GM21576 (cell line): ENCODE measurements at regions not wholly inside any gene's neighbourhood (a gene's known extent, or its start where the extent isn't known, plus 50 kb on each side); places are given as distances from the start of the nearest gene placed in this dataset.

Experiments used
- ATAC-seq: cut with Tn5 transposase; IDR thresholded peaks from one replicate; pipeline ENCODE4 v1.9.1; 2021; ENCODE audit warnings: mild to moderate bottlenecking, moderate library complexity; ENCODE audit not compliant: unreplicated experiment

DNA sequence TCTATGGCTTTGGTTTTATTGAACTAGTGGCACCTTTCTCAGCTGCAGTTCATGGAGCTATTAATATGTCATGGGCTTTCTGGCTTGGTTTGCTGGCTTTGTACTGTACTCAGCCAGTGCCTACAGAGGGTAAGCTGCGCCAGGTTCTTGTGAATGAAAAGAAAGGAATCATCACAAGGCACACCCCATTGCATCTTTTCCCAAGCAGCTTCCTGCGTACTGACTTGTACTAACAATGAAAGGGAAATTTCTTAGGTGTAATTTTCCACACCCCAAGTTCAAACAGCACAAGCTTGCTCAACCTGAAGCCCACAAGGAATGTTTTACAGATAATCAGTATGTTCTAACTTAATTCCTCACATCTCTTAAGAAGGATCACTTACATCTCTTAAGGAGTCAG lies 78.0 kb upstream of the TNFSF18 start:
- ATAC-seq = no peak

DNA sequence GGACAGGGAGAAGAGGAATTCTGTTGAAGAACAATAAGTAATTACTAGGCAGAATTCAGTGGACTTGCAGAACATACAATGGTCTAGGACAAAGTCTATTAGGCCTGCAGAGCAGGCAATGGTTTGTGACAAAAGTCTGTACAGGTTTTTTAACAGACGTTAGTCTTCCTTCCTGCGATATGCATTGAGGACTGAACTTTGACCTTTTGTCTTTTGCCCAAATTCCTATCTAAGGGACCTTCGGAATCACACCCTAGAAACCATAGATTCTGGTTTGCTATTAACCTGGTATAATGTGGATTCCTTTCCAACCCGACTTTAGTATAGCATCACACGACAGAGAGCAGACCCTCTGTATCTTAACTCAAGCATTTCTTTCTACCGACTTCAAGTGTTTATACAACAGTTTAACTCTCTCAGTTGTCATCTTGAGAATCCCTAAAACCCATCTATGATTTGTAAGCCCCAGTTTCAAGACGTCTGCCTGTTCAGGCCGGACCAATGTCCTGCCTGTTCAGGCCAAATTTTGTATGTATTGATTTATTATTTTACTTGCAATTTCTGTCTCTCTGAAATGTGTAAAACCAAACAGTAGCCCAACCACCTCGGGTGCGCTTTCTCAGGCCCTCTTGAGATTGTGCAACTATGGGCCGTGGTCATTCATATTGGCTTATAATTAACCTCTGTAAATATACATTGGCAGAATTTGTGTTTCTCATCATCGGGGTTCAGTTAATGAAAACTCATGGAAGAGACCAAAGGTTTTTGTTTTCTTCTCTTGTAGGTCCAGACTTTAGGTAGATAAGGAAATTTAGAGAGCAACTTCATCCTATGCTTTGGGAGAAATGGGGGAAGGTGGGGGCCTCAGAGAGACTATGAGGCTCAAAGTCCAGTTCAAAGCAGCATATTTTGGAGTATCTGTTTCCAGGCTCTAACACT lies 76.9 kb upstream of the TNFSF18 start:
- ATAC-seq = no peak

DNA sequence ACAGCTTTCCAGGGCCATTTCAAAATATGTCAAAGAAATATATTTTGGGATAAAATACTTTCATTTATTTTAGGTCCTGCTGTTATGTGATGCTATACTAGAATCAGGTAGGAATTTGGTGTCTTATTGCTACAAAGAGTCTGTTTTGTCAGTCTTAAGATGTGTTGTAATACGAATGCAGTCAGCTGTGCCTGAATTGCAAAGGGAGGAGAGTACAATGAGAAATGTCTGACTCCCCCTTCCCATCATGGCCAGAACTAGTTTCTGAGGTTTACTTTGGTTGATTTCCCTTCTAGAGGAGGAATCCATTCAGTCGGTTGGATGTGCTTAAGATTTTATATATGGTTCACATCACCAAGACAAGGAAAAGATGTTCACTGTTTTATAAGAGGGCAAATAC lies 75.7 kb upstream of the TNFSF18 start:
- ATAC-seq = no peak

DNA sequence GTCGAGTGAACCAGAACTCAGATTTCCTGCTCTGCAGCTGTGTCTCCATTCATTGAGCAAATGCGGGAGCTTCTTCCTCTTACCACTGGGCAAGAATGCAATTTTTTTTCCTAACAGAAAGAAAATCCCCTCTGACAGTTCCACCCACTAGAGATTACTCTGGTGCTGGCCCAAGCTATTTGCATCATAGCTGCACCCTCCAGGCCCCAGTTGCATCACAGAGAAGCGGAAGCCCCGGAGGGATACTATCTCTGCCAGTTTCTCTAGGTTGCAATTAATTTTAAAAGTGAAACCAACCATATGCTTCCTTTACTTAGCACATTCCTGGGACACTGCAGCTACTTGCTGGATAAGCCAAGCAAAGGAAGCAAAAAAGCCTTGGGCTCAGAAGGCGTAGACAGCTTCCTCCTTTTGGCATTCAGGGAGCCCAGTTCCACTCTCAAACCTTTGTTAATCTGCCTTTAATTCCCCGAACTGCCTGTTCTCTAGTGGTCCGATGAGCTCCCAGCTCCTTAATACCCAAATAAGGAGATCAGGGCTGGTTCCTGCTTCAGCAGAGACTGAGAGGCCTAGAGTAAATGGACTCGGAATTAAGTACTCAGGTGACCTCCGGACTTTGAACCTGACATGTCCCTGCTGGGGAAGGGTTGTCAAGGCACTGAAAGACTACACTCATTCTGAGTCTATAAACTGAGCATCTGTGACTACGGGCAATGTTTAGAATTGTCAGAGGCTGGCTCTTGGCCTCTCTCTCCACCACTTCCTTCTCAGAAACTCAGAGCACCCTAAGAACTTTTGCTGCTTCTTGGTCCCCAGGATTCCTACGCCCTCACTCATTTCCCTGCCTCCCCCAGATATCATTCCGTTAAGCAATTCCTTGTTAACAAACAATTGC lies 72.5 kb upstream of the TNFSF18 start:
- no peak for ATAC-seq

DNA sequence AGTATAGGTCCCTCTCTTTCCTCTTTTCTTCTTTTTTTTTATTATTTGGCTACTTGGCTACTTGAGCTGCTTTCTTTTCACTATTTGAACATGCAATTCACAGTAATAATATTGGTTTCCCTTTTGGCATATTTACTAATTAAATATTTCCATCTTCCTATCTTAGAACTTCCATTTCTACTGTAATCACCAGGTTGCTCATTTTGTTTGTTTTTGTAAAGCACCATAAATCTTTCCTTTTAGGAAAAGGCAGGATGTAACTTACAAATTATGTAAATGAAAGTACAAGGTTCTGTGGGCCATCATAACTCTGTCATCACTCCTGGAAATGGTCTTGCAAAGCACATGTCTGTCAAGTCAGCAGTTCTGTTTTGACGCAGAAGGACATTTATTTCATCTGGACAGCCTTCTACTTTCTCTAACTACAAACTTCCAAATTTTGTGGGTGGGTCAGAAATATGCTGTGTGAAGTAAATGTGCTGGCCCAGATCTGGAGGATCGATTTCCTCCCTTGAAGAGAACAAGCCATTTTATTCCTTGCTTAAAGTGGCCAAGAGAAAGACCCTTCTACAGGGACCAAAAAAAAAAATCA lies 71.7 kb upstream of the TNFSF18 start:
- no peak for ATAC-seq

DNA sequence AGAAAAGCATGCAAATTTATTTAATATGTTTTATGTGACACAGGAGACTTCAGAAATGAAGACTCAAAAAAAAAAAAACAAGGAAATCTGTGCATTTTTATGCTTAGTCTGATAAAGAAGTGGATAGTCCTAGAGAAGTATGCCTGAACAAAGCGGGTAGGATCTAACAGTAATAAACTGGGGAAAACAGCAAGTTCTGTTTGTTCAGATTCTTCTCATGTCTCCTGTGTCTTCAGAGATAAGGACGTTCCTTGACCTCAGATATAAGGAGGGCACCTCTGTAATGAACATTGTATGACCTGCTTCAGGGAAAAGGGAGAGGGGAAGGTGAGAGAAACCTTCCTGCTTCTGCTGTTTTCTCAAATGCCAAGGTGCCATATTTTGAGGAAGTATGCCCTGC lies 67.7 kb upstream of the TNFSF18 start:
- ATAC-seq = no peak

DNA sequence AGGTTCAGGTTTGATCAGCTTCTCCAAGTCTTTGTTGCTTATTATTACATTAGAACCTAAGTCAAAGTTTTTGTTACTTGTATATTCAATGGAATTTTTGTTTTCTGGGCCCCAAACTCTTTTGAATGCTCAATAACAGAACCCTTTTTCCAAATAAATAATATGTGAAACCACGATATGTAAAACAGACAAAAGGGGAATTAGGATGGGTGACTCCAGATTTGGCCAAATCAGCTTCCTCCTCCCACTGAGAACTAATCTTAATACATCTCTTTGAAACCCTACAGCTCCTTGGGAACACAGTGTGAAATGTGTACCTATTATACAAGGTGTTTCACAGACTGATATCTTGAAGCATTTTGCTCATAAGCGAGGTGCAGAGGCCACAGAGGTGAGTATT lies 67.0 kb upstream of the TNFSF18 start:
- no peak for ATAC-seq

DNA sequence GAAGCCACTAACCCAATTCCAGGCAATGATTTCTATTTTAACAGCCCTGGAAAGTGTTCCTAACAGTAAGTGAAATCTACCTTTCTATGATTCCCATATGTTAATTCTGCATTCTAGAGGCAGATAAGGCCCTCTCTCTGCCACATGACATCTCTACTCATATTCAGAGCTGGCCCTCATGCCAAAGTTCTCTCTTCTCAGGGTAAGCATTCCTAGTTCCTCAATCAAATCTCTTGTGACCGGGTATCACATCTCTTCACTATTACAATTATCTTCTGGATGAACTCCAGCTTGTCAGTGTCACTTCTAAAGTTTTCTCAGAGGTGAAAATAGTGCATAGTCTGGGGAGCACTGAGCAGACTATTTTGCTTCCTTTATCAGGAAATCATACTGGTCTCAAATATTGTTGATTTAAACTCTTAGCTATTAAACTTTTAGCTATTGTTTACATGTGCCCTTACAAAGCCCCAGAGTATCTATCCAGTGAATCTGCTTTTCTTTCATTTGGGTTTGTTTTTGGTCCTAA lies 66.4 kb upstream of the TNFSF18 start:
- ATAC-seq = no peak

DNA sequence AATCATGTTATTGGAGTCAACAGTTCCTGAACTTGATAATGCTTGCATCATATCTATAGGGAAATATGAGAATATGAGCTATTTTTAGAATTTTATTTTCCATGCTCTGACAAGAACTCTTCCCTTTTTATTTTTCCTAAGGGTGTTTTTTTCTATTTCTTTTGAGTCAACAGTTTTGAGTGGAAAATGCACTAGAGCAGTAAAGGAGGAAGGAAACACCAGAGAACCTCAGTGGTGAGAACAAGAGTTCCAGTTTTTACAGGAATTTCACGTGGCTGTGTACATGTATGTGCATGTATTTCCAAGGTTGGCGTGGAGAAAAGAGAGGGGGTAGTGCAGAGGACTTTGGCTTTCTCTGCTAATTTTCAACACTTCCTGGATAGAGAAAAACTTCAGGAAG lies 63.6 kb upstream of the TNFSF18 start:
- ATAC-seq = no peak

DNA sequence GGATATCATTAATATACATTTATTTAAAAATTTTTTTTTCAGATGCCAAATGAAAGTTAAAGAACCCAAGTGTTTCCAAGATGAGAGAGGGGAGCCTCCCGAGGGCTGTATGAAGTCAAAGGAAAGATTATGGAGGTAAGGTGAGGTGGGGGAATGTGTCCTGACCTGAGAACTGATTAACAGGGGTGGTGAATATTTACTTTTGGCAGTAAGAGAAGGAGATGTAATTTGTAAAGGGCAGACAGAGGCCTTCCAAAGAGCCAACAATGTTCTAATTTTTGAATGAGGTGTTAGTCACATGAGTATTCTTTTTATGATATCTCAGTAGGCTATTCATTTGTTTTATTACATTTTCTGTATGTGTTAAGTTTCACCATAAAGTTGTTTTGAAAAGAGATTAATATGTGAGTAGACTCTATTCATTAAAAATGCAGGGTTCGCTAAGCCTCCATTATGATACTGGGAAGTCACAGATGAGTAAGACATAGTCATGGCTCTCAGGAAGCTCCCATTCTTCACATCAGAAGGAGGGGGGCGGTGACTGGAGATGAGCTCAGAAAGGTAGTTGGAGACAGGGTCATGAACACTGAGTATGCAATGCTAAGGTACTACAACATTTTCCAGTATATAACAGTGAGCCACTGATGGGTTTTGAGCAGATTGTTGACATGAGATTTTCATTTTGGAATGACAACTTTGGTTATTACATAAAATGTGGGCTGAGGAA lies 62.4 kb upstream of the TNFSF18 start:
- no peak for ATAC-seq

DNA sequence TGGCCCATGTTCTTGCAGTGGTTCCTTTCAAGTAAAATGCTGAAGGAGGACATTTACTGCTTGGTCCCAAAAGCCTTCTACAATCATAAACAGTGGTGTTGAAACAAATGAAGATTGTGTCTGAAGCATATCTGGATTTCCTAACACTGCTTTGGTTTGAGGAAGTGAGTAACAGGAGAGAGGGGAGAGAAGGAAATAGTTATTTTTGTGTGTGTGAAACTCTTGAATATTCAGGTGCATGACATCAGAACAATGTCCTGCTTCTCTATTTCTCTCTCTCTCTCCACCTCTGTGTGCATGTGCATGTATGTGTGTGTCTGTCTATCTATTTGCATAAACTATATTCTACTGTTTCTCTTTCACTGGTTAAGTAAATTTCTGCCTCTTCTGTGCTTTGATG lies 61.4 kb upstream of the TNFSF18 start:
- peak; percentile 96 for ATAC-seq

DNA sequence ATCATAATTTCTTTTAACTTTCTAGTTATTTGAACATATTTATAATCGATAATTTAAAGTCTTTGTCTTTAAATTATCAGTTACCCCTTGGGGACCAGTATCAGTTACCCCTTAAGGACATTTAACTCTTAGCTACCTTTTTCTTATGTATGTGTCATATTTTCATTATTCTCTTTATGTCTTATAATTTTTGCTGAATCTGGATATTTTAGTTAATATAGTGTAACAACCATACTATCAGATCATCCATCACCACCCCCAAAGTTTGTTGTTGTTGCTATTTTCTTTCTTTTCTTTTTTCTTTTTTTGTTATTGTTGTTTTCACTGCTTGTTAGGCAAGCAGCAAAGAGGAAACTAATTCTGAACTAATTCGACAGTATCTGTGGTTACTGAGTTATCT lies 57.0 kb upstream of the TNFSF18 start:
- ATAC-seq = no peak

DNA sequence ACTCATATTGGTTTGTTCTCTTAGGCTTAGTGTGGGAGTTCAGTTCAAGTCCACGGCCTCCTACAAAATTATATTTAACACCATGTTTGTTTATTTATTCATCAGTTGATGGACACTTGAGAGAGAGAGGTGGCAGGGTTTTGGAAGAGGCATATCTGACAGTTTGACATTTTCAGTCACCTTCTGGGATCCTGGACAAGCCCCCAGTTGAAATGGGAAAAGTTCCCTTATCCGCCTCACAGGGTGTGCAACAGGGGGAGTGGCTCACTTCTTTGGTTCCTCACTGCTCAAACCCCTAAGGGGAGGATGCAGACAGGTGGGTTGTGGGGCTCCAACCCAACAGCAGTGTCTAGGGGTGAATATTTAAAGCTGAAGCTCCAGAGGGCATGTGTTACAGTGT lies 52.3 kb upstream of the TNFSF18 start:
- no peak for ATAC-seq

DNA sequence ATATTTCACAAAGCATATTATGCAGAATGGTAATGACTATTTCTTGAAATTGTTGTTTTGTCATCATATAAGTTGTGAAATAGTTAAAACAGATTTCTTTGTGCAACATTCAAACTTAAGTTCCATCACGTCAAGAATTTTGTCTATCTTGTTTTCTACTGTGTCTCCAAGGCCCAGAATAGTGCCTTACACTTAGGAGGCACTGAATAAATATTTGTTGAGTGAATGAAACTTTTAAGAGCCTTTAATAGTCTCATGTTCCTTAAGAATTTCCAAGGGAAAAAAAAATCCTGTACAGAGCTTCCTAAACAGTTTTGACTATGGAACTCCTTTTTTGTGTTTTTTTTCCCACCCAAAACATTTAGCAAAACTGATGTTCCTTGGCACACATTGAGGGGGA lies 50.8 kb upstream of the TNFSF18 start:
- ATAC-seq = no peak

DNA sequence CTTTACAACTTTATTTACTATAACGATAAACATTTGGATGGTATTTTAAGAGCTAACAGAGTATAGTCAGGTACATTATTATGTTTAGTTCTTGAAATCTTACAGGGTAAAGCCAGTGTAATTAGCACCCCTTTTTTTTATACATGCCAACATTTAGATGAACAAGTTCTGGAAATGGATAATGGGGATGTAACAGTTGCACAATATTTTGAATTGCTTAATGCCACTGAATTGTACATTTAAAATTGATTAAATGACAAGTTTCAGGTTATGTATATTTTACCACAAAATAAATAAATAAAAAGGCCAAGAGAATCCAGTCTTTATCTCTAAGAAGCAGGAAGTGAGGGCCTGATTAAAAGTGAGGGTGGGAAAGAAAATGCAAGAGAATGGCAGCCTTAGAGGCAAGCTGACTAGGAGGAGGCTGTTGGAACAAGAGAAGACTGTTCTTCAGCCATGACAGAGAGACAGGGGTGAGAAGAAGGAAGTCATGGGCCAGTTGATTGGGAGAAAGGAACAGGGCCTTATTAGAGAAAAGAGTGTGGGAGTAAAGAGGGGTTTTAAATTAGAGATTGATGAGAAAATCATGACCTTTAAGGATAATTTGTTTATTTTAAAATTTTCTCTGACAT lies 49.9 kb upstream of the TNFSF18 start:
- ATAC-seq = no peak
